MM.1S (cell line): ENCODE measurements at regions not wholly inside any gene's neighbourhood (a gene's known extent, or its start where the extent isn't known, plus 50 kb on each side); places are given as distances from the start of the nearest gene placed in this dataset.

ENCODE experiments used
- CTCF ChIP-seq: fragments of 300-600 bp; sonication (generic); IDR thresholded peaks from 2 replicates; pipeline ENCODE4 v1.5.1; 2016; ENCODE audit warnings: antibody characterized with exemption, low read length, mixed read lengths
- EZH2 ChIP-seq: fragments of 300-600 bp; sonication (generic); optimal IDR thresholded peaks from 2 replicates; pipeline ENCODE3; 2017; ENCODE audit warnings: low read depth, mild to moderate bottlenecking, antibody characterized with exemption, low read length, mixed read lengths

GRCh38 chr4:131638781-131639180 lies 1510.3 kb upstream of the PCDH10 start:
- no peak for TF ChIP-seq EZH2
- TF ChIP-seq CTCF: no peak
